Ramos (cell line): ENCODE measurements at regions not wholly inside any gene's neighbourhood (a gene's known extent, or its start where the extent isn't known, plus 50 kb on each side); places are given as distances from the start of the nearest gene placed in this dataset.

Experiments used
- in situ Hi-C: fragments of 300-500 bp; cut with MboI; formaldehyde crosslinking; loops from one replicate; pipeline ENCODE4 v1.14.3; 2022; ENCODE audit warnings: low sequenced_read_pairs; ENCODE audit not compliant: unreplicated experiment

- in situ Hi-C loops, result loop anchor here (10.0 kb wide), 1 partner anchor 379 kb away; no protein-coding TSS in a partner anchor
Observed at GRCh38 chr14:34223373-34224148, 238.5 kb downstream of the SPTSSA start.

GRCh38 chr14:34222867-34223266 lies 239.2 kb downstream of the SPTSSA start:
- in situ Hi-C loops, result loop anchor here (10.0 kb wide), 1 partner anchor 378 kb away; no protein-coding TSS in a partner anchor

- in situ Hi-C loops, result loop anchor here (10.0 kb wide), 1 partner anchor 377 kb away; no protein-coding TSS in a partner anchor
Observed at GRCh38 chr14:34222122-34222521, 239.9 kb downstream of the SPTSSA start.

- in situ Hi-C loops, result loop anchor here (10.0 kb wide), 1 partner anchor 376 kb away; no protein-coding TSS in a partner anchor
Observed at GRCh38 chr14:34220921-34221320, 241.1 kb downstream of the SPTSSA start.

GRCh38 chr14:34220378-34220706 lies 241.7 kb downstream of the SPTSSA start:
- in situ Hi-C loops, result loop anchor here (10.0 kb wide), 1 partner anchor 376 kb away; no protein-coding TSS in a partner anchor

- in situ Hi-C loops, result loop anchor here (10.0 kb wide), 1 partner anchor 375 kb away; no protein-coding TSS in a partner anchor
Observed at GRCh38 chr14:34219661-34220377, 242.2 kb downstream of the SPTSSA start.

- in situ Hi-C loops, result no loop called here
Observed at GRCh38 chr14:34218881-34219280, 243.2 kb downstream of the SPTSSA start.

- in situ Hi-C loops, result no loop called here
Observed at GRCh38 chr14:34214961-34215360, 247.1 kb downstream of the SPTSSA start.

GRCh38 chr14:34213332-34213731 lies 248.7 kb downstream of the SPTSSA start:
- in situ Hi-C loops, result no loop called here

GRCh38 chr14:34212172-34212929 lies 249.7 kb downstream of the SPTSSA start:
- in situ Hi-C loops, result no loop called here

- in situ Hi-C loops, result no loop called here
Observed at GRCh38 chr14:34211732-34212131, 250.3 kb downstream of the SPTSSA start.

- in situ Hi-C loops, result no loop called here
Observed at GRCh38 chr14:34208532-34208931, 253.5 kb downstream of the SPTSSA start.

GRCh38 chr14:34205799-34206198 lies 254.9 kb upstream of the EGLN3 start:
- in situ Hi-C loops, result no loop called here

GRCh38 chr14:34204774-34205173 lies 253.9 kb upstream of the EGLN3 start:
- in situ Hi-C loops, result no loop called here

- in situ Hi-C loops, result no loop called here
Observed at GRCh38 chr14:34203251-34203722, 252.4 kb upstream of the EGLN3 start.

- in situ Hi-C loops, result no loop called here
Observed at GRCh38 chr14:34201909-34202637, 251.2 kb upstream of the EGLN3 start.

- in situ Hi-C loops, result no loop called here
Observed at GRCh38 chr14:34199585-34199984, 248.7 kb upstream of the EGLN3 start.

GRCh38 chr14:34198096-34198495 lies 247.2 kb upstream of the EGLN3 start:
- in situ Hi-C loops, result no loop called here

GRCh38 chr14:34195964-34196363 lies 245.1 kb upstream of the EGLN3 start:
- in situ Hi-C loops, result no loop called here

GRCh38 chr14:34190717-34191116 lies 239.8 kb upstream of the EGLN3 start:
- in situ Hi-C loops, result no loop called here
